ENCODE measurements at regions not wholly inside any gene's neighbourhood (a gene's known extent, or its start where the extent isn't known, plus 50 kb on each side); places are given as distances from the start of the nearest gene placed in this dataset.

DNA sequence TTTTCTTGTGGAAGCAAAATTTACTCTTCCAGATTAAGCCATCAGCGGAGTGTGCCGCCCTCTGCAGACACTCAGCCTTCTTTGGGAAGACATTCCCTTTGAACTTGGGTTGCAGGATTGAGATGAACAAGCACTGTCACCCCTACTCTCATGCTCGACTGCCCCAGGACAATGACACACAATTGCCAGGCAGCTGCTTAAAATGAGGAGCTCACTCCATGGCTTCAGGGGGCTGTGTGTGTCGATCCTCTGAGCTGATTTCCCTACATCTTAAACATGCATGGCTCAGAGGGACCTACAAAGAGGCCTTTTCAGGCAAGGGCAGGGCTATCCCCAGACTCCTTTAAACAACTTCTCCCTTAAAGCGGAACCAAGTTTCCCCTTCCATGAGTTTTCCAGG is 107.5 kb upstream of the MBNL2 start:
- intact Hi-C loops (cut with DNase I): loop anchor here (10.0 kb wide), 3 partner anchors 90 to 250 kb away; no protein-coding TSS in a partner anchor
- no peak for DNase-seq
- 78% methylated on average over 4 of the region's 5 CpGs for WGBS (ENCODE audit: insufficient coverage, low coverage, low lambda C conversion rate, missing lambda C conversion rate)
- H3K9me3 ChIP-seq: no peaks in the 10 kb centered on the region
- no peak overlapping the region for H3K4me3 ChIP-seq
- no peak overlapping the region for H3K27ac ChIP-seq
- peaks cover 0 to 1% (median 0%) of the 10 kb centered on the region in 4 donors for H3K4me1 ChIP-seq
- no peaks in the 10 kb centered on the region for H3K36me3 ChIP-seq
- TF ChIP-seq POLR2A (IDR thresholded peaks at IDR 0.05): no peak
- TF ChIP-seq, protein P1, sequence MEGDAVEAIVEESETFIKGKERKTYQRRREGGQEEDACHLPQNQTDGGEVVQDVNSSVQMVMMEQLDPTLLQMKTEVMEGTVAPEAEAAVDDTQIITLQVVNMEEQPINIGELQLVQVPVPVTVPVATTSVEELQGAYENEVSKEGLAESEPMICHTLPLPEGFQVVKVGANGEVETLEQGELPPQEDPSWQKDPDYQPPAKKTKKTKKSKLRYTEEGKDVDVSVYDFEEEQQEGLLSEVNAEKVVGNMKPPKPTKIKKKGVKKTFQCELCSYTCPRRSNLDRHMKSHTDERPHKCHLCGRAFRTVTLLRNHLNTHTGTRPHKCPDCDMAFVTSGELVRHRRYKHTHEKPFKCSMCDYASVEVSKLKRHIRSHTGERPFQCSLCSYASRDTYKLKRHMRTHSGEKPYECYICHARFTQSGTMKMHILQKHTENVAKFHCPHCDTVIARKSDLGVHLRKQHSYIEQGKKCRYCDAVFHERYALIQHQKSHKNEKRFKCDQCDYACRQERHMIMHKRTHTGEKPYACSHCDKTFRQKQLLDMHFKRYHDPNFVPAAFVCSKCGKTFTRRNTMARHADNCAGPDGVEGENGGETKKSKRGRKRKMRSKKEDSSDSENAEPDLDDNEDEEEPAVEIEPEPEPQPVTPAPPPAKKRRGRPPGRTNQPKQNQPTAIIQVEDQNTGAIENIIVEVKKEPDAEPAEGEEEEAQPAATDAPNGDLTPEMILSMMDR (IDR thresholded peaks at IDR 0.05): no peak
- H3K27me3 ChIP-seq: no peaks in the 10 kb centered on the region
- ATAC-seq: no peak

DNA sequence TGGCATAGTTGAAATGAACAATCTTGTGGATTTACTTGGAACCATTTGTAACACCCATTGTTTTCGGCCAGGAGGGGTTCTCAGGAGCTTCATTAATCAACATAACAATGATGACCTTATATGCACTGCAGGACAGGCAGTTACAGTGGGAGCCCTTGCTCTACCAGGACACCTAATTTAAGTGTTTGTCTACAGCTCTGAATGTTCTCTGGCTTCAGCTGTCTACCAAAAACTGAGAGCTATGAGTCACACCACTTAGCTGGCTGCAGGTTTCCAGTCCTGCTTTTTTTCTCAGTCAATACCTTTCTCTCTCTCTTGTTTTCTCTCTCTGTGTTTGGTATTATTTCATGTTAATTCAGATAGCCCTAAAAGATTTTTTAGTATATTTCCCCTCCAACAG is 105.4 kb upstream of the MBNL2 start:
- Histone ChIP-seq H3K9me3 (no peaks in the 10 kb centered on the region), H3K36me3 (no peaks in the 10 kb centered on the region), H3K27me3 (no peaks in the 10 kb centered on the region), H3K4me1 (no peaks in the 10 kb centered on the region), H3K4me3 (no peak overlapping the region), H3K27ac (no peak overlapping the region)
- intact Hi-C loops (cut with DNase I): loop anchor here (10.0 kb wide), 3 partner anchors 88 to 248 kb away; no protein-coding TSS in a partner anchor
- TF ChIP-seq POLR2A (IDR thresholded peaks at IDR 0.05): no peak
- TF ChIP-seq, protein P1 (IDR thresholded peaks at IDR 0.05): no peak
- WGBS (ENCODE audit: insufficient coverage, low coverage, low lambda C conversion rate, missing lambda C conversion rate): 100% methylated on average over 1 of the region's 1 CpG
- DNase-seq: no peak
- ATAC-seq: peak in 1 of 4 donors; percentile 59

GRCh38 chr13:97117388-97117910 is 104.7 kb upstream of the MBNL2 start:
- H3K4me1 ChIP-seq: no peaks in the 10 kb centered on the region
- DNase-seq (no peak), ATAC-seq (no peak)
- H3K9me3 ChIP-seq: no peaks in the 10 kb centered on the region
- no peaks in the 10 kb centered on the region for H3K36me3 ChIP-seq
- 86% methylated on average over 3 of the region's 5 CpGs for WGBS (ENCODE audit: insufficient coverage, low coverage, low lambda C conversion rate, missing lambda C conversion rate)
- TF ChIP-seq POLR2A (IDR thresholded peaks at IDR 0.05): no peak
- TF ChIP-seq, protein P1 (IDR thresholded peaks at IDR 0.05): no peak
- no peaks in the 10 kb centered on the region for H3K27me3 ChIP-seq
- no peak overlapping the region for H3K4me3 ChIP-seq
- H3K27ac ChIP-seq: no peak overlapping the region
- intact Hi-C loops (cut with DNase I): loop anchor here (10.0 kb wide), 3 partner anchors 87 to 247 kb away; no protein-coding TSS in a partner anchor

GRCh38 chr13:97119943-97120342 is 102.2 kb upstream of the MBNL2 start:
- Histone ChIP-seq H3K4me3 (no peak overlapping the region), H3K27ac (no peak overlapping the region), H3K9me3 (no peaks in the 10 kb centered on the region), H3K27me3 (no peaks in the 10 kb centered on the region), H3K4me1 (no peaks in the 10 kb centered on the region), H3K36me3 (no peaks in the 10 kb centered on the region)
- intact Hi-C loops (cut with DNase I): loop anchor here (10.0 kb wide), 3 partner anchors 85 to 245 kb away; no protein-coding TSS in a partner anchor
- ATAC-seq (no peak), DNase-seq (no peak)
- TF ChIP-seq, protein P1 (IDR thresholded peaks at IDR 0.05): no peak
- 78% methylated on average over 3 of the region's 3 CpGs for WGBS (ENCODE audit: insufficient coverage, low coverage, low lambda C conversion rate, missing lambda C conversion rate)
